HepG2 (cell line): ENCODE measurements at regions not wholly inside any gene's neighbourhood (a gene's known extent, or its start where the extent isn't known, plus 50 kb on each side); places are given as distances from the start of the nearest gene placed in this dataset.

Source experiments
- CREB3 ChIP-seq: sonication (generic); formaldehyde crosslinking; IDR thresholded peaks from 2 replicates; pipeline ENCODE4 v1.5.0; 2020; ENCODE audit warnings: missing genetic modification reagents
- FIP1L1 ChIP-seq: fragments of 200-400 bp; formaldehyde crosslinking; IDR thresholded peaks from 2 replicates; pipeline ENCODE4 v1.6.1; 2018; ENCODE audit warnings: low read depth, mild to moderate bottlenecking, low read length, moderate library complexity, borderline replicate concordance; ENCODE audit not compliant: insufficient read depth
- HCFC1 ChIP-seq: fragments of 150-350 bp; IDR thresholded peaks from 2 replicates; pipeline ENCODE4 v1.6.1; 2014; ENCODE audit warnings: low read depth, low read length
- NFKBIZ ChIP-seq: IDR thresholded peaks from 2 replicates; pipeline ENCODE4 v1.6.1; 2018; ENCODE audit warnings: missing genetic modification reagents, missing compliant biosample characterization
- PITX1 ChIP-seq: sonication (generic); formaldehyde crosslinking; IDR thresholded peaks from 2 replicates; pipeline ENCODE4 v1.5.1; 2020; ENCODE audit warnings: mild to moderate bottlenecking, missing genetic modification reagents
- RBAK ChIP-seq: sonication (generic); formaldehyde crosslinking; IDR thresholded peaks from 2 replicates; pipeline ENCODE4 v1.5.1; 2020; ENCODE audit warnings: mild to moderate bottlenecking, missing genetic modification reagents
- TSC22D2 ChIP-seq: sonication (generic); formaldehyde crosslinking; IDR thresholded peaks from 2 replicates; pipeline ENCODE4 v1.5.1; 2020; ENCODE audit warnings: missing genetic modification reagents, mild to moderate bottlenecking, borderline replicate concordance
- ZBTB26 ChIP-seq: IDR thresholded peaks from 2 replicates; pipeline ENCODE4 v1.6.1; 2016; ENCODE audit warnings: missing compliant biosample characterization, missing genetic modification reagents, borderline replicate concordance
- ZFP36L1 ChIP-seq: sonication (generic); formaldehyde crosslinking; IDR thresholded peaks from 2 replicates; pipeline ENCODE4 v1.8.0; 2022; ENCODE audit warnings: mild to moderate bottlenecking, missing genetic modification reagents, moderate library complexity
- ZNF20 ChIP-seq: sonication (generic); formaldehyde crosslinking; IDR thresholded peaks from 2 replicates; pipeline ENCODE4 v1.4.0; 2020; ENCODE audit warnings: mild to moderate bottlenecking, moderate library complexity, missing genetic modification reagents
- ZNF296 ChIP-seq: sonication (generic); formaldehyde crosslinking; conservative IDR thresholded peaks from 2 replicates; pipeline ENCODE4 v1.5.0; 2020; ENCODE audit warnings: mild to moderate bottlenecking, missing genetic modification reagents
- ZNF414 ChIP-seq: sonication (generic); formaldehyde crosslinking; IDR thresholded peaks from 2 replicates; pipeline ENCODE4 v1.5.0; 2020; ENCODE audit warnings: missing genetic modification reagents
- ZNF460 ChIP-seq: sonication (generic); formaldehyde crosslinking; IDR thresholded peaks from 2 replicates; pipeline ENCODE4 v1.5.1; 2020; ENCODE audit warnings: missing genetic modification reagents, mild to moderate bottlenecking, borderline replicate concordance
- ZNF83 ChIP-seq: sonication (generic); formaldehyde crosslinking; IDR thresholded peaks from 2 replicates; pipeline ENCODE4 v1.4.0; 2020; ENCODE audit warnings: missing genetic modification reagents, mild to moderate bottlenecking, borderline replicate concordance
- TF ChIP-seq, protein P1 (sequence below): fragments of 450-650 bp; IDR thresholded peaks from 2 replicates; pipeline ENCODE4 v1.6.1; 2017
- TF ChIP-seq, protein P2 (sequence below): sonication (generic); formaldehyde crosslinking; IDR thresholded peaks from 2 replicates; pipeline ENCODE4 v1.4.0; 2020; ENCODE audit warnings: mild to moderate bottlenecking, missing genetic modification reagents, borderline replicate concordance
- TF ChIP-seq, protein P3 (sequence below): sonication (generic); formaldehyde crosslinking; IDR thresholded peaks from 2 replicates; pipeline ENCODE4 v1.4.0; 2020; ENCODE audit warnings: mild to moderate bottlenecking, missing genetic modification reagents

DNA sequence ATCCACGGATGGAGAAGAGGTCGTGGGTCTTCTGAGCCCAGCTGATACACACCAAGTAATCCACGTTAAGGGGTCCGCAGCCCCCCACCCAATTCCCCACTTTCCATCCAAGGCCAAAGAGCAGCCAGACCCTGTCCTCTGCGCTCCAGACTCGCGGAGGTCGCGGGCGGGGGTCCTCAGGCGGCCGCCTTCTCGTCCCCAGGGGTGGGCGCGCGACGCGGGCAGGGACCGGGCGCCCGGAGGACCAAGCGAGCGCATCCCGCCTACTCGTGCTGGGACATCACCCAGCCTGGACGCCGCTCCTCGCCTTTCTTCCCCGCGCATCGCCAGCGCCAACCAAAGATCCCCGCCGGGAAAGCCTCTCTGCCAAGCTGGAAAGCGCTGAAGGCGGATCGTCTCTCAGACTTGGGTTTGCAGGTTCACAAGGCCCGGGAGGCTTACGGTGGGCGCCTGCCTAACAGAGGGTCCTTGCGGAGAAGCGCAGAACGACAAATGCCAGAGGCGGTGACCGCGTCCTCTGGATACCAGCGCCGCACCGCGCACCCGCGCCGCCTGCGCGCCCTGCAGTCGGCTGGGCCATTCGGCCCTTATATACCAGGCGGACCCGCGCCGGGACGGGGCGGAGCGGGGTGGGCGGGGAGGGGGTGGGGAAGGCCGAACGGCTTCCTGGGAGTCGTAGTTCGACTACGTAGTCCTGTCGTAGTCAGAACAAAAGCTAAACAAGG lies 471.6 kb downstream of the SOX9 start (continued):
- TF ChIP-seq, protein P1, sequence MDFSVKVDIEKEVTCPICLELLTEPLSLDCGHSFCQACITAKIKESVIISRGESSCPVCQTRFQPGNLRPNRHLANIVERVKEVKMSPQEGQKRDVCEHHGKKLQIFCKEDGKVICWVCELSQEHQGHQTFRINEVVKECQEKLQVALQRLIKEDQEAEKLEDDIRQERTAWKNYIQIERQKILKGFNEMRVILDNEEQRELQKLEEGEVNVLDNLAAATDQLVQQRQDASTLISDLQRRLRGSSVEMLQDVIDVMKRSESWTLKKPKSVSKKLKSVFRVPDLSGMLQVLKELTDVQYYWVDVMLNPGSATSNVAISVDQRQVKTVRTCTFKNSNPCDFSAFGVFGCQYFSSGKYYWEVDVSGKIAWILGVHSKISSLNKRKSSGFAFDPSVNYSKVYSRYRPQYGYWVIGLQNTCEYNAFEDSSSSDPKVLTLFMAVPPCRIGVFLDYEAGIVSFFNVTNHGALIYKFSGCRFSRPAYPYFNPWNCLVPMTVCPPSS: no peak
- TF ChIP-seq ZNF460 (no peak), ZNF414 (CRISPR knock-in tag) (0 out of 2 replicates have a peak, but pooled peaks have one; percentile 74), HCFC1 (peak; percentile 74; the same call in 1 of the 2 replicates), FIP1L1 (0 out of 2 replicates have a peak, but pooled peaks have one; percentile 69), ZNF83 (CRISPR knock-in tag) (no peak), ZBTB26 (CRISPR knock-in tag) (peak; percentile 69; the same call in 1 of the 2 replicates), RBAK (no peak), TSC22D2 (CRISPR knock-in tag) (peak; percentile 99), ZFP36L1 (CRISPR knock-in tag) (0 out of 2 replicates have a peak, but pooled peaks have one; percentile 89), CREB3 (CRISPR knock-in tag) (no peak), NFKBIZ (CRISPR knock-in tag) (peak; percentile 81; the same call in 1 of the 2 replicates), PITX1 (peak; percentile 76; the same call in 1 of the 2 replicates), ZNF20 (CRISPR knock-in tag) (no peak; the same call in 1 of the 2 replicates), ZNF296 (CRISPR knock-in tag) (no peak)
- TF ChIP-seq, protein P2, sequence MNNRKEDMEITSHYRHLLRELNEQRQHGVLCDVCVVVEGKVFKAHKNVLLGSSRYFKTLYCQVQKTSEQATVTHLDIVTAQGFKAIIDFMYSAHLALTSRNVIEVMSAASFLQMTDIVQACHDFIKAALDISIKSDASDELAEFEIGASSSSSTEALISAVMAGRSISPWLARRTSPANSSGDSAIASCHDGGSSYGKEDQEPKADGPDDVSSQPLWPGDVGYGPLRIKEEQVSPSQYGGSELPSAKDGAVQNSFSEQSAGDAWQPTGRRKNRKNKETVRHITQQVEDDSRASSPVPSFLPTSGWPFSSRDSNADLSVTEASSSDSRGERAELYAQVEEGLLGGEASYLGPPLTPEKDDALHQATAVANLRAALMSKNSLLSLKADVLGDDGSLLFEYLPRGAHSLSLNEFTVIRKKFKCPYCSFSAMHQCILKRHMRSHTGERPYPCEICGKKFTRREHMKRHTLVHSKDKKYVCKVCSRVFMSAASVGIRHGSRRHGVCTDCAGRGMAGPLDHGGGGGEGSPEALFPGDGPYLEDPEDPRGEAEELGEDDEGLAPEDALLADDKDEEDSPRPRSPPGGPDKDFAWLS (CRISPR knock-in tag): no peak; the same call in 1 of the 2 replicates
- TF ChIP-seq, protein P3, sequence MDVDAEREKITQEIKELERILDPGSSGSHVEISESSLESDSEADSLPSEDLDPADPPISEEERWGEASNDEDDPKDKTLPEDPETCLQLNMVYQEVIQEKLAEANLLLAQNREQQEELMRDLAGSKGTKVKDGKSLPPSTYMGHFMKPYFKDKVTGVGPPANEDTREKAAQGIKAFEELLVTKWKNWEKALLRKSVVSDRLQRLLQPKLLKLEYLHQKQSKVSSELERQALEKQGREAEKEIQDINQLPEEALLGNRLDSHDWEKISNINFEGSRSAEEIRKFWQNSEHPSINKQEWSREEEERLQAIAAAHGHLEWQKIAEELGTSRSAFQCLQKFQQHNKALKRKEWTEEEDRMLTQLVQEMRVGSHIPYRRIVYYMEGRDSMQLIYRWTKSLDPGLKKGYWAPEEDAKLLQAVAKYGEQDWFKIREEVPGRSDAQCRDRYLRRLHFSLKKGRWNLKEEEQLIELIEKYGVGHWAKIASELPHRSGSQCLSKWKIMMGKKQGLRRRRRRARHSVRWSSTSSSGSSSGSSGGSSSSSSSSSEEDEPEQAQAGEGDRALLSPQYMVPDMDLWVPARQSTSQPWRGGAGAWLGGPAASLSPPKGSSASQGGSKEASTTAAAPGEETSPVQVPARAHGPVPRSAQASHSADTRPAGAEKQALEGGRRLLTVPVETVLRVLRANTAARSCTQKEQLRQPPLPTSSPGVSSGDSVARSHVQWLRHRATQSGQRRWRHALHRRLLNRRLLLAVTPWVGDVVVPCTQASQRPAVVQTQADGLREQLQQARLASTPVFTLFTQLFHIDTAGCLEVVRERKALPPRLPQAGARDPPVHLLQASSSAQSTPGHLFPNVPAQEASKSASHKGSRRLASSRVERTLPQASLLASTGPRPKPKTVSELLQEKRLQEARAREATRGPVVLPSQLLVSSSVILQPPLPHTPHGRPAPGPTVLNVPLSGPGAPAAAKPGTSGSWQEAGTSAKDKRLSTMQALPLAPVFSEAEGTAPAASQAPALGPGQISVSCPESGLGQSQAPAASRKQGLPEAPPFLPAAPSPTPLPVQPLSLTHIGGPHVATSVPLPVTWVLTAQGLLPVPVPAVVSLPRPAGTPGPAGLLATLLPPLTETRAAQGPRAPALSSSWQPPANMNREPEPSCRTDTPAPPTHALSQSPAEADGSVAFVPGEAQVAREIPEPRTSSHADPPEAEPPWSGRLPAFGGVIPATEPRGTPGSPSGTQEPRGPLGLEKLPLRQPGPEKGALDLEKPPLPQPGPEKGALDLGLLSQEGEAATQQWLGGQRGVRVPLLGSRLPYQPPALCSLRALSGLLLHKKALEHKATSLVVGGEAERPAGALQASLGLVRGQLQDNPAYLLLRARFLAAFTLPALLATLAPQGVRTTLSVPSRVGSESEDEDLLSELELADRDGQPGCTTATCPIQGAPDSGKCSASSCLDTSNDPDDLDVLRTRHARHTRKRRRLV: 0 out of 2 replicates have a peak, but pooled peaks have one; percentile 35
